Mesenchymal stem cell (in vitro differentiated cells and primary cell): ENCODE measurements at regions not wholly inside any gene's neighbourhood (a gene's known extent, or its start where the extent isn't known, plus 50 kb on each side); places are given as distances from the start of the nearest gene placed in this dataset.
A peak's percentile ranks its signal among the peaks of the same experiment; 100 is the strongest.

Source experiments
- DNase-seq: peaks from one replicate; pipeline ENCODE4 v3.0.0-alpha.2; 2013
- H2AFZ ChIP-seq: one replicate; pipeline ENCODE4 v1.6.1; 2013; ENCODE audit warnings: low read depth, mild to moderate bottlenecking, control low read depth, inconsistent platforms, low read length, moderate library complexity
- H2AK5ac ChIP-seq: 2 replicates; pipeline ENCODE4 v1.6.1; 2013; ENCODE audit warnings: low read length, moderate library complexity, mild to moderate bottlenecking, inconsistent platforms; ENCODE audit not compliant: severe bottlenecking
- H2BK120ac ChIP-seq: one replicate; pipeline ENCODE4 v1.6.1; 2013; ENCODE audit warnings: low read depth, mild to moderate bottlenecking, inconsistent platforms, low read length, moderate library complexity
- H2BK12ac ChIP-seq, 2 experiments: one replicate each; pipeline ENCODE4 v1.6.1; 2013; ENCODE audit warnings: inconsistent platforms in 2 of 2, low read length in 2 of 2, mild to moderate bottlenecking in 2 of 2, moderate library complexity in 2 of 2, control low read depth in 1 of 2
- H2BK15ac ChIP-seq: one replicate; pipeline ENCODE4 v1.6.1; 2013; ENCODE audit warnings: mild to moderate bottlenecking, low read depth, inconsistent platforms; ENCODE audit not compliant: poor library complexity, severe bottlenecking
- H2BK5ac ChIP-seq: 2 replicates; pipeline ENCODE4 v1.6.1; 2013; ENCODE audit warnings: low read depth, mild to moderate bottlenecking, low read length, control low read depth, inconsistent platforms; ENCODE audit not compliant: poor library complexity, severe bottlenecking
- H3K14ac ChIP-seq, 2 experiments: one replicate each; pipeline ENCODE4 v1.6.1; 2013; ENCODE audit warnings: inconsistent platforms in 2 of 2, low read length in 2 of 2, control low read depth in 1 of 2, mild to moderate bottlenecking in 1 of 2, moderate library complexity in 1 of 2
- H3K18ac ChIP-seq, 2 experiments: one replicate each; pipeline ENCODE4 v1.6.1; 2013; ENCODE audit warnings: inconsistent platforms in 2 of 2, low read length in 2 of 2, control low read depth in 1 of 2, low read depth in 1 of 2, mild to moderate bottlenecking in 1 of 2
- H3K23ac ChIP-seq, 2 experiments: one replicate each; pipeline ENCODE4 v1.6.1; 2013; ENCODE audit warnings: inconsistent platforms in 2 of 2, low read length in 2 of 2, mild to moderate bottlenecking in 2 of 2, moderate library complexity in 2 of 2, control low read depth in 1 of 2
- H3K27ac ChIP-seq: 2 replicates; pipeline ENCODE4 v1.5.1; 2013; ENCODE audit warnings: mild to moderate bottlenecking, moderate library complexity, low read length, control low read depth, inconsistent platforms; ENCODE audit not compliant: poor library complexity, severe bottlenecking
- H3K27me3 ChIP-seq, 2 experiments: 2 replicates each; pipeline versions ENCODE4 v1.6.1 to v1.7.0; 2013; ENCODE audit warnings: low read length in 2 of 2, mild to moderate bottlenecking in 2 of 2, moderate library complexity in 2 of 2, control low read depth in 1 of 2, inconsistent platforms in 1 of 2; ENCODE audit not compliant: control insufficient read depth in 1 of 2, insufficient read depth in 1 of 2
- H3K36me3 ChIP-seq, 2 experiments: 2 replicates each; pipeline versions ENCODE4 v1.6.1 to v1.7.0; 2013; ENCODE audit warnings: low read length in 2 of 2, control low read depth in 1 of 2, inconsistent platforms in 1 of 2, low read depth in 1 of 2, mild to moderate bottlenecking in 1 of 2; ENCODE audit not compliant: insufficient read depth in 2 of 2, control insufficient read depth in 1 of 2
- H3K4ac ChIP-seq, 2 experiments: one replicate each; pipeline ENCODE4 v1.6.1; 2013; ENCODE audit warnings: inconsistent platforms in 2 of 2, low read length in 2 of 2, mild to moderate bottlenecking in 2 of 2, moderate library complexity in 2 of 2, control low read depth in 1 of 2, low read depth in 1 of 2
- H3K4me1 ChIP-seq: 2 replicates; pipeline ENCODE4 v1.6.1; 2013; ENCODE audit warnings: low read depth, low read length, control low read depth; ENCODE audit not compliant: control insufficient read depth, insufficient read depth
- H3K4me2 ChIP-seq: 2 replicates; pipeline ENCODE4 v1.6.1; 2013; ENCODE audit warnings: low read length, mild to moderate bottlenecking, inconsistent platforms; ENCODE audit not compliant: poor library complexity, severe bottlenecking
- H3K4me3 ChIP-seq, 2 experiments: 2 replicates each; pipeline versions ENCODE4 v1.5.1 to v1.7.0; 2013; ENCODE audit warnings: low read length in 2 of 2, mild to moderate bottlenecking in 2 of 2, control low read depth in 1 of 2, low read depth in 1 of 2; ENCODE audit not compliant: insufficient read depth in 1 of 2
- H3K79me1 ChIP-seq: replicated peaks from 2 replicates; pipeline ENCODE4 v1.6.1; 2013; ENCODE audit warnings: mild to moderate bottlenecking, control low read depth, low read length, inconsistent platforms; ENCODE audit not compliant: poor library complexity, severe bottlenecking
- H3K9ac ChIP-seq: 2 replicates; pipeline ENCODE4 v1.7.0; 2013; ENCODE audit warnings: mild to moderate bottlenecking, low read length, moderate library complexity
- H3K9me3 ChIP-seq: 2 replicates; pipeline ENCODE4 v1.7.0; 2013; ENCODE audit warnings: mild to moderate bottlenecking, low read length; ENCODE audit not compliant: control insufficient read depth
- H4K8ac ChIP-seq: one replicate; pipeline ENCODE4 v1.6.1; 2013; ENCODE audit warnings: inconsistent platforms, mild to moderate bottlenecking, low read length, moderate library complexity
- H4K91ac ChIP-seq: one replicate; pipeline ENCODE4 v1.6.1; 2013; ENCODE audit warnings: mild to moderate bottlenecking, low read length, inconsistent platforms
- WGBS: methylation state at CpG from one replicate; pipeline ENCODE4 v1.1.7; 2013; ENCODE audit warnings: mixed read lengths; 5-methylcytosine and 5-hydroxymethylcytosine counted together

DNA sequence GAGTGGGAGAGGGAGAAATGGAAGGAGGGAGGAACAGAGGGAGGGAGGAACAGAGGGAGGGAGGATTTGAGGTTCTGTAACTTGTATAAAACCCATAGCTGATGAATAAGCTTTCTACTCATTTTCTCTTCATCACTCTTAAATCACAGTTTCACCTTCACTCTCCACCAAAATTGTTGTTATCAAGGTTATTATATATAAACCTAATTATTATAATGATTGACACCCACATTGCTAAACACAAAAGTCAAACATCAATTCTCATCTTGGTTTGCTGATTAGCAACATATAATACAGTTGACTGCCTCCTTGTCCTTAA lies 229.0 kb upstream of the PAPPA start:
- H2BK12ac ChIP-seq, result peak overlapping the region; percentile 82 to 85
- no peak overlapping the region for H2BK5ac ChIP-seq
- no peak overlapping the region for H3K4me3 ChIP-seq
- no peaks in the 10 kb centered on the region for H3K27me3 ChIP-seq
- H3K9ac ChIP-seq, result no peak overlapping the region
- H3K18ac ChIP-seq, result peak overlapping the region; percentile 83 to 87
- no peak overlapping the region for H2AK5ac ChIP-seq
- peak overlapping the region; percentile 86 for H4K91ac ChIP-seq
- H2BK120ac ChIP-seq, result peak overlapping the region; percentile 93
- H3K4ac ChIP-seq, result peak overlapping the region; percentile 57 to 75
- no peak overlapping the region for H3K4me2 ChIP-seq
- no peak overlapping the region for H4K8ac ChIP-seq
- H3K79me1 ChIP-seq, result no peaks in the 10 kb centered on the region
- no peak overlapping the region for H3K27ac ChIP-seq
- no peak overlapping the region for H2AFZ ChIP-seq
- no peak for DNase-seq
- no peaks in the 10 kb centered on the region for H3K36me3 ChIP-seq
- no peaks in the 10 kb centered on the region for H3K9me3 ChIP-seq
- H3K4me1 ChIP-seq, result no peaks in the 10 kb centered on the region
- no peak overlapping the region for H2BK15ac ChIP-seq
- no peak overlapping the region for H3K23ac ChIP-seq
- no peak overlapping the region for H3K14ac ChIP-seq

- Histone ChIP-seq H2BK12ac (peak overlapping the region; percentile 97), H4K91ac (peak overlapping the region; percentile 80), H3K79me1 (no peaks in the 10 kb centered on the region), H3K36me3 (no peaks in the 10 kb centered on the region), H3K27me3 (no peaks in the 10 kb centered on the region), H3K23ac (no peak overlapping the region), H2AFZ (no peak overlapping the region), H2BK15ac (no peak overlapping the region), H2BK120ac (peak overlapping the region; percentile 93), H4K8ac (peak overlapping the region; percentile 89), H3K4me2 (no peak overlapping the region), H3K27ac (no peak overlapping the region), H2AK5ac (no peak overlapping the region), H3K4ac (peak overlapping the region; percentile 66 to 98), H3K9me3 (no peaks in the 10 kb centered on the region), H3K18ac (peak overlapping the region; percentile 77 to 86), H3K14ac (no peak overlapping the region), H3K9ac (no peak overlapping the region), H3K4me1 (no peaks in the 10 kb centered on the region), H2BK5ac (no peak overlapping the region), H3K4me3 (no peak overlapping the region)
- no peak for DNase-seq
- 98% methylated on average over 2 of the region's 2 CpGs for WGBS
Observed at GRCh38 chr9:115925424-115925823, 228.2 kb upstream of the PAPPA start.

DNA sequence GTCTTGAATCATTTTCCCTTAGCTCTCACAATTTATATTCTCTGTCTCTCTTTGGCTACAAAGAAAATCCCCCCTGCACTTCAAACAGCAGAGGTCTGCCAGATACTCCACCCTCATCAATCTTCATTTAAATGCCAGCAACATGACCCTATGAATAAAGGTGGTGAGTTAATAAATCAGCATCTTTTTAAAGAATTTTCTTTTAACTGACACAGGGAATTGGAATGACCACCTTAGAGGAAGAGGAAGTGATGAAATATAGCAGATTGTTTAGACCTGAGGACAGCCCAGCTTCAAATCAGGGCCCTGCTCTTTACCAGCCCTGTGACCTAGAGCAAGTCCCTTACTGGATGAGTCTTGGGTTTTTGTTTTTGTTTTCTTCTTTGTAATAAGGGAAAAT lies 223.1 kb upstream of the PAPPA start:
- Histone ChIP-seq H3K23ac (no peak overlapping the region), H3K14ac (no peak overlapping the region), H3K4me1 (no peaks in the 10 kb centered on the region), H3K36me3 (no peaks in the 10 kb centered on the region), H3K4me3 (no peak overlapping the region), H2AK5ac (no peak overlapping the region), H3K27me3 (no peaks in the 10 kb centered on the region), H3K9me3 (no peaks in the 10 kb centered on the region), H3K9ac (no peak overlapping the region), H2BK15ac (no peak overlapping the region), H2AFZ (no peak overlapping the region), H3K4me2 (no peak overlapping the region), H4K8ac (peak overlapping the region; percentile 16), H4K91ac (no peak overlapping the region), H2BK12ac (peak overlapping the region in 1 of 2 experiments; percentile 97), H3K27ac (no peak overlapping the region), H3K4ac (peak overlapping the region; percentile 67 to 81), H3K79me1 (no peaks in the 10 kb centered on the region), H2BK5ac (no peak overlapping the region), H2BK120ac (peak overlapping the region; percentile 54), H3K18ac (peak overlapping the region in 1 of 2 experiments; percentile 73)
- DNase-seq, result peak; percentile 16

- peak overlapping the region; percentile 82 for H4K91ac ChIP-seq
- peak overlapping the region; percentile 21 for H2AK5ac ChIP-seq
- no peak overlapping the region for H3K4me3 ChIP-seq
- H4K8ac ChIP-seq, result no peak overlapping the region
- H3K4ac ChIP-seq, result no peak overlapping the region
- no peak overlapping the region for H3K4me2 ChIP-seq
- no peak overlapping the region for H2BK15ac ChIP-seq
- no peak overlapping the region for H3K23ac ChIP-seq
- WGBS, result 95% methylated on average over 1 of the region's 1 CpG
- no peak overlapping the region for H3K14ac ChIP-seq
- H3K4me1 ChIP-seq, result no peaks in the 10 kb centered on the region
- no peaks in the 10 kb centered on the region for H3K36me3 ChIP-seq
- H3K18ac ChIP-seq, result peak overlapping the region; percentile 58 to 72
- no peaks in the 10 kb centered on the region for H3K79me1 ChIP-seq
- H2BK12ac ChIP-seq, result peak overlapping the region; percentile 81 to 83
- DNase-seq, result no peak
- peak overlapping the region; percentile 29 for H2BK120ac ChIP-seq
- no peak overlapping the region for H2BK5ac ChIP-seq
- H3K9me3 ChIP-seq, result no peaks in the 10 kb centered on the region
- H3K9ac ChIP-seq, result no peak overlapping the region
- H2AFZ ChIP-seq, result no peak overlapping the region
- H3K27ac ChIP-seq, result no peak overlapping the region
- H3K27me3 ChIP-seq, result no peaks in the 10 kb centered on the region
Observed at GRCh38 chr9:115938479-115938878, 215.1 kb upstream of the PAPPA start.
